K562 (cell line): ENCODE measurements at regions not wholly inside any gene's neighbourhood (a gene's known extent, or its start where the extent isn't known, plus 50 kb on each side); places are given as distances from the start of the nearest gene placed in this dataset.

ENCODE experiments used
- ATAC-seq: fragments of 200-7000 bp; cut with Tn5 transposase; 3 replicates; pipeline ENCODE4 v1.9.1; 2020; ENCODE audit warnings: moderate library complexity
- BruUV-seq: library from RNA; stranded (reverse); fragments of 400-500 nt; replicated peaks from 2 replicates; lab custom pipeline; 2021; lab: Mats Ljungman, UMichigan
- CTCF ChIA-PET: fragments of 300-600 bp; formaldehyde crosslinking; extraction: SDS; loops from one replicate; lab custom pipeline; 2021; ENCODE audit warnings: low intra/inter-chr PET ratio; lab: Yijun Ruan, JAX
- POLR2A ChIA-PET: fragments of 300-600, 350-650 bp; sonication (Branson Sonifier 250); formaldehyde crosslinking; extraction: SDS; loops from one replicate; lab custom pipeline; 2021; ENCODE audit warnings: antibody characterized with exemption, inconsistent platforms; lab: Yijun Ruan, JAX
- DNase-seq, 4 experiments: peaks; one replicate each; pipeline versions ENCODE4 v3.0.0 to v3.0.0-alpha.2; 2011 to 2018; ENCODE audit warnings: low spot score in 3 of 4, mixed read lengths in 3 of 4; ENCODE audit errors: extremely low read depth in 1 of 4
- FAIRE-seq: peaks from 2 replicates; lab custom pipeline; 2011; peaks lifted over from hg19 to GRCh38; lab: Jason Lieb, UNC
- H2AFZ ChIP-seq: 2 replicates; pipeline ENCODE4 v1.6.0; 2011; ENCODE audit warnings: low read depth, low read length, control low read depth, inconsistent platforms
- H3K27ac ChIP-seq: fragments of 200-600 bp; 3 replicates; pipeline ENCODE4 v1.8.0; 2011; ENCODE audit warnings: low read depth, mild to moderate bottlenecking, control low read depth, inconsistent platforms, low read length, moderate library complexity, mixed read lengths; ENCODE audit errors: extremely low read depth
- H3K27me3 ChIP-seq, 2 experiments: fragments of 300-600 bp in 1 of 2; 2 replicates in 1 of 2; 3 replicates in 1 of 2; pipeline versions ENCODE4 v1.6.0 to v1.8.0; 2011; ENCODE audit warnings: inconsistent platforms in 2 of 2, low read length in 2 of 2, mild to moderate bottlenecking in 1 of 2, mixed read lengths in 1 of 2, moderate library complexity in 1 of 2; ENCODE audit not compliant: control insufficient read depth in 2 of 2, insufficient read depth in 2 of 2
- H3K36me3 ChIP-seq: fragments of 300-600 bp; 3 replicates; pipeline ENCODE4 v1.8.0; 2011; ENCODE audit warnings: mild to moderate bottlenecking, low read length, inconsistent platforms; ENCODE audit not compliant: control insufficient read depth, insufficient read depth
- H3K4me1 ChIP-seq, 2 experiments: fragments of 200-600 bp in 1 of 2; replicated peaks in 1 of 2; 2 replicates in 1 of 2; 3 replicates in 1 of 2; pipeline versions ENCODE4 v1.5.1 to v1.8.0; 2011; ENCODE audit warnings: inconsistent platforms in 2 of 2, low read length in 2 of 2, mild to moderate bottlenecking in 1 of 2, mixed read lengths in 1 of 2, moderate library complexity in 1 of 2; ENCODE audit not compliant: control insufficient read depth in 2 of 2, insufficient read depth in 2 of 2
- H3K4me2 ChIP-seq: 2 replicates; pipeline ENCODE4 v1.6.1; 2011; ENCODE audit warnings: low read length, control low read depth, inconsistent platforms, mixed read lengths; ENCODE audit not compliant: insufficient read depth
- H3K4me3 ChIP-seq: fragments of 200-600 bp; sonication (generic), shearing (Covaris generic); 2 replicates; pipeline ENCODE4 v1.5.1; 2016; ENCODE audit warnings: control low read depth, inconsistent platforms
- H3K79me2 ChIP-seq: fragments of 200-600 bp; 3 replicates; pipeline ENCODE4 v1.8.0; 2011; ENCODE audit warnings: low read length, inconsistent platforms; ENCODE audit not compliant: control insufficient read depth, insufficient read depth
- H3K9ac ChIP-seq, 2 experiments: 2 replicates each; pipeline versions ENCODE4 v1.6.0 to v1.6.1; 2011; ENCODE audit warnings: low read depth in 2 of 2, low read length in 2 of 2, control low read depth in 1 of 2, inconsistent platforms in 1 of 2, mild to moderate bottlenecking in 1 of 2, mixed read lengths in 1 of 2; ENCODE audit not compliant: insufficient read depth in 1 of 2
- H3K9me1 ChIP-seq: one replicate; pipeline ENCODE4 v1.6.0; 2011; ENCODE audit warnings: inconsistent platforms, mild to moderate bottlenecking, low read length, moderate library complexity; ENCODE audit not compliant: control insufficient read depth, insufficient read depth
- H3K9me3 ChIP-seq: replicated peaks from 2 replicates; pipeline ENCODE4 v1.5.1; 2011; ENCODE audit warnings: low read depth, low read length, inconsistent platforms; ENCODE audit not compliant: control insufficient read depth, insufficient read depth
- H4K20me1 ChIP-seq: replicated peaks from 2 replicates; pipeline ENCODE4 v1.6.1; 2011; ENCODE audit warnings: low read length, inconsistent platforms, mixed read lengths; ENCODE audit not compliant: control insufficient read depth, insufficient read depth
- CHAMP1 ChIP-seq: fragments of 450-650 bp; IDR thresholded peaks from 2 replicates; pipeline ENCODE4 v1.6.1; 2016; ENCODE audit warnings: mild to moderate bottlenecking
- EGR1 ChIP-seq: fragments of 450-650 bp; conservative IDR thresholded peaks from 2 replicates; pipeline ENCODE4 v1.6.1; 2017; ENCODE audit warnings: mild to moderate bottlenecking
- KAT2B ChIP-seq: IDR thresholded peaks from one replicate; pipeline ENCODE4 v1.6.1; 2012; ENCODE audit warnings: low read depth, mild to moderate bottlenecking, control low read depth, inconsistent platforms, low read length, moderate library complexity
- WGBS: fragments of 100-300 bp; shearing (Covaris generic); methylation state at CpG from one replicate; pipeline ENCODE4 v1.1.6; 2016; ENCODE audit warnings: low coverage, mixed read lengths; ENCODE audit not compliant: insufficient coverage; ENCODE audit errors: missing lambda C conversion rate; 5-methylcytosine and 5-hydroxymethylcytosine counted together
- in situ Hi-C: fragments of 300-500 bp; cut with MboI; formaldehyde crosslinking; loops from 4 replicates; pipeline ENCODE4 v1.15.0; 2018; ENCODE audit warnings: inconsistent platforms, mixed read lengths
- intact Hi-C: fragments of 100-400 bp; cut with micrococcal nuclease; formaldehyde crosslinking; loops from 2 replicates; pipeline ENCODE4 v1.14.2; 2022

DNA sequence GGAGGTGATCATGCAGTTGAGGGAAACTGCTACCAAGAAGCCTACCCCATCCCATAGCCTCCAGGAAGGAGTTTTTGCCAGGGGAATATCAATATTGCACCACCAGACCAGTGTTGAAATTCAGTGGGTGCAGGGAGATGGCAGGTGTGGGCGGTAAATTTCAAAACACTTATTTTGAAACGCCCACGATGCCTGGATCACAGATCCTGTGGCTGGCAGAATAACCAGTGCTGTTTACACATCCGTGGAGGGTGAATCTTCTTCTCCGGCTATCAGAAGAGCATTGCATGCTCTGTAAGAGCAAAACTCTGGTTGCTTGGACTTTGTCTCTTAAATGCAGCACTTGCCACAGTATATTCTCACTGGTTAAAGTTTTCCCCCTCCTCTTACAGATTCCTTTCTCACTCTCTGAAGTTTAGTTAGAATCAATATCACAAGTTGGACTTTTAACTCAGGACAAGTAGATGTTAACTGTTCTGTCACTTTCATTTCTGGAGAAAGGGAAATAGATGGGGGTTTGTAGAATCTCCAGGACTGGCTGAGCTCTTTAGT, 70.5 kb upstream of the ZCCHC2 start:
- ChIA-PET POLR2A (no interaction called here), CTCF (no interaction called here)
- Histone ChIP-seq H3K9me3 (peaks cover 2% of the 10 kb centered on the region; the same call in 1 of the 2 replicates), H3K79me2 (no peaks in the 10 kb centered on the region), H3K36me3 (no peaks in the 10 kb centered on the region), H4K20me1 (no peaks in the 10 kb centered on the region), H2AFZ (no peak overlapping the region), H3K9ac (no peak overlapping the region), H3K4me2 (no peak overlapping the region), H3K27me3 (no peaks in the 10 kb centered on the region), H3K9me1 (no peaks in the 10 kb centered on the region), H3K4me3 (no peak overlapping the region), H3K27ac (no peak overlapping the region), H3K4me1 (peaks cover 7 to 25% of the 10 kb centered on the region in 2 experiments; a peak in 4 of 5 replicates)
- 81% methylated on average over 5 of the region's 5 CpGs for WGBS
- ATAC-seq (no peak), FAIRE-seq (no peak), DNase-seq (no peak)
- intact Hi-C loops (loop anchor here (5.0 kb wide), 1 partner anchor 75 kb away; no protein-coding TSS in a partner anchor), in situ Hi-C loops (no loop called here)
- no TSS peak for BruUV-seq
- no peak for TF ChIP-seq KAT2B
- peak; percentile 37; the same call in 1 of the 2 replicates for TF ChIP-seq EGR1
- no peak for TF ChIP-seq CHAMP1
